ENCODE measurements at regions not wholly inside any gene's neighbourhood (a gene's known extent, or its start where the extent isn't known, plus 50 kb on each side); places are given as distances from the start of the nearest gene placed in this dataset.
"Not testable (repeated sequence)": the region's sequence is repeated elsewhere in the genome, so short reads cannot be mapped to it uniquely, and the experiment has no call there.

- H3K4me3 ChIP-seq (ENCODE audit: extremely low read depth, insufficient read depth, low read length, poor library complexity, severe bottlenecking); H3K36me3 ChIP-seq (ENCODE audit: control insufficient read depth, insufficient read depth, low read length); H3K4me1 ChIP-seq (ENCODE audit: control insufficient read depth, insufficient read depth, low read length, poor library complexity, severe bottlenecking); H3K27ac ChIP-seq (ENCODE audit: low read depth, low read length, severe bottlenecking); H3K9me3 ChIP-seq (ENCODE audit: control insufficient read depth, low read length): not testable (repeated sequence)
- WGBS, 2 experiments (ENCODE audit: insufficient coverage in 2 of 2), result no CpG with 5 or more reads among the region's 3 CpGs
Observed at GRCh38 chr3:181938580-181938979, 226.9 kb downstream of the SOX2 start.

- H3K4me1 ChIP-seq (ENCODE audit: control insufficient read depth, insufficient read depth, low read length, poor library complexity, severe bottlenecking), result peaks cover 7% of the 10 kb centered on the region
- 10 to 41% methylated on average over 2 of the region's 3 CpGs for WGBS, 2 experiments (ENCODE audit: insufficient coverage in 2 of 2)
- H3K9me3 ChIP-seq (ENCODE audit: control insufficient read depth, low read length), result no peaks in the 10 kb centered on the region
- no peak overlapping the region for H3K27ac ChIP-seq (ENCODE audit: low read depth, low read length, severe bottlenecking)
- H3K4me3 ChIP-seq (ENCODE audit: extremely low read depth, insufficient read depth, low read length, poor library complexity, severe bottlenecking), result no peak overlapping the region
- no peaks in the 10 kb centered on the region for H3K36me3 ChIP-seq (ENCODE audit: control insufficient read depth, insufficient read depth, low read length)
Observed at GRCh38 chr3:181940703-181941102, 229.0 kb downstream of the SOX2 start.

GRCh38 chr3:181941250-181941649, 229.5 kb downstream of the SOX2 start:
- Histone ChIP-seq H3K36me3 (ENCODE audit: control insufficient read depth, insufficient read depth, low read length) (no peaks in the 10 kb centered on the region), H3K4me3 (ENCODE audit: extremely low read depth, insufficient read depth, low read length, poor library complexity, severe bottlenecking) (no peak overlapping the region), H3K4me1 (ENCODE audit: control insufficient read depth, insufficient read depth, low read length, poor library complexity, severe bottlenecking) (peaks cover 7% of the 10 kb centered on the region), H3K27ac (ENCODE audit: low read depth, low read length, severe bottlenecking) (no peak overlapping the region), H3K9me3 (ENCODE audit: control insufficient read depth, low read length) (no peaks in the 10 kb centered on the region)
- 40 to 62% methylated on average over 2 to 4 of the region's 5 CpGs for WGBS, 2 experiments (ENCODE audit: insufficient coverage in 2 of 2)

GRCh38 chr3:181943285-181943684, 231.6 kb downstream of the SOX2 start:
- H3K4me3 ChIP-seq (ENCODE audit: extremely low read depth, insufficient read depth, low read length, poor library complexity, severe bottlenecking), result no peak overlapping the region
- H3K4me1 ChIP-seq (ENCODE audit: control insufficient read depth, insufficient read depth, low read length, poor library complexity, severe bottlenecking), result peaks cover 7% of the 10 kb centered on the region
- 45 to 67% methylated on average over 3 to 4 of the region's 6 CpGs for WGBS, 2 experiments (ENCODE audit: insufficient coverage in 2 of 2)
- no peaks in the 10 kb centered on the region for H3K9me3 ChIP-seq (ENCODE audit: control insufficient read depth, low read length)
- no peak overlapping the region for H3K27ac ChIP-seq (ENCODE audit: low read depth, low read length, severe bottlenecking)
- no peaks in the 10 kb centered on the region for H3K36me3 ChIP-seq (ENCODE audit: control insufficient read depth, insufficient read depth, low read length)

GRCh38 chr3:181947606-181948005, 235.9 kb downstream of the SOX2 start:
- Histone ChIP-seq H3K4me1 (ENCODE audit: control insufficient read depth, insufficient read depth, low read length, poor library complexity, severe bottlenecking) (peaks cover 7% of the 10 kb centered on the region), H3K36me3 (ENCODE audit: control insufficient read depth, insufficient read depth, low read length) (no peaks in the 10 kb centered on the region), H3K9me3 (ENCODE audit: control insufficient read depth, low read length) (no peaks in the 10 kb centered on the region), H3K4me3 (ENCODE audit: extremely low read depth, insufficient read depth, low read length, poor library complexity, severe bottlenecking) (no peak overlapping the region), H3K27ac (ENCODE audit: low read depth, low read length, severe bottlenecking) (no peak overlapping the region)
- 100% methylated on average over 1 of the region's 1 CpG; no CpG with 5 or more reads in 1 of the 2 experiments for WGBS, 2 experiments (ENCODE audit: insufficient coverage in 2 of 2)

- Histone ChIP-seq H3K4me1 (ENCODE audit: control insufficient read depth, insufficient read depth, low read length, poor library complexity, severe bottlenecking) (peaks cover 3% of the 10 kb centered on the region), H3K4me3 (ENCODE audit: extremely low read depth, insufficient read depth, low read length, poor library complexity, severe bottlenecking) (no peak overlapping the region), H3K36me3 (ENCODE audit: control insufficient read depth, insufficient read depth, low read length) (no peaks in the 10 kb centered on the region), H3K9me3 (ENCODE audit: control insufficient read depth, low read length) (no peaks in the 10 kb centered on the region), H3K27ac (ENCODE audit: low read depth, low read length, severe bottlenecking) (no peak overlapping the region)
- 40% methylated on average over 1 of the region's 2 CpGs; no CpG with 5 or more reads in 1 of the 2 experiments for WGBS, 2 experiments (ENCODE audit: insufficient coverage in 2 of 2)
Observed at GRCh38 chr3:181948286-181948685, 236.6 kb downstream of the SOX2 start.

- Histone ChIP-seq H3K27ac (ENCODE audit: low read depth, low read length, severe bottlenecking) (no peak overlapping the region), H3K4me1 (ENCODE audit: control insufficient read depth, insufficient read depth, low read length, poor library complexity, severe bottlenecking) (no peaks in the 10 kb centered on the region), H3K4me3 (ENCODE audit: extremely low read depth, insufficient read depth, low read length, poor library complexity, severe bottlenecking) (no peak overlapping the region), H3K36me3 (ENCODE audit: control insufficient read depth, insufficient read depth, low read length) (no peaks in the 10 kb centered on the region), H3K9me3 (ENCODE audit: control insufficient read depth, low read length) (no peaks in the 10 kb centered on the region)
- 83 to 92% methylated on average over 4 to 5 of the region's 5 CpGs for WGBS, 2 experiments (ENCODE audit: insufficient coverage in 2 of 2)
Observed at GRCh38 chr3:181952221-181952620, 240.5 kb downstream of the SOX2 start.

- WGBS, 2 experiments (ENCODE audit: insufficient coverage in 2 of 2), result 80% methylated on average over 3 of the region's 4 CpGs; no CpG with 5 or more reads in 1 of the 2 experiments
- no peak overlapping the region for H3K4me3 ChIP-seq (ENCODE audit: extremely low read depth, insufficient read depth, low read length, poor library complexity, severe bottlenecking)
Observed at GRCh38 chr3:181952929-181953328, 241.2 kb downstream of the SOX2 start.

GRCh38 chr3:181955566-181955965, 243.8 kb downstream of the SOX2 start:
- Histone ChIP-seq H3K4me1 (ENCODE audit: control insufficient read depth, insufficient read depth, low read length, poor library complexity, severe bottlenecking) (no peaks in the 10 kb centered on the region), H3K4me3 (ENCODE audit: extremely low read depth, insufficient read depth, low read length, poor library complexity, severe bottlenecking) (no peak overlapping the region), H3K36me3 (ENCODE audit: control insufficient read depth, insufficient read depth, low read length) (no peaks in the 10 kb centered on the region), H3K9me3 (ENCODE audit: control insufficient read depth, low read length) (no peaks in the 10 kb centered on the region), H3K27ac (ENCODE audit: low read depth, low read length, severe bottlenecking) (no peak overlapping the region)
- 71% methylated on average over 1 of the region's 2 CpGs; no CpG with 5 or more reads in 1 of the 2 experiments for WGBS, 2 experiments (ENCODE audit: insufficient coverage in 2 of 2)

More at GRCh38 chr3:181952929-181953328, 241.2 kb downstream of the SOX2 start:
- H3K4me1 ChIP-seq (ENCODE audit: control insufficient read depth, insufficient read depth, low read length, poor library complexity, severe bottlenecking), result no peaks in the 10 kb centered on the region
- H3K9me3 ChIP-seq (ENCODE audit: control insufficient read depth, low read length), result no peaks in the 10 kb centered on the region
- no peaks in the 10 kb centered on the region for H3K36me3 ChIP-seq (ENCODE audit: control insufficient read depth, insufficient read depth, low read length)
- no peak overlapping the region for H3K27ac ChIP-seq (ENCODE audit: low read depth, low read length, severe bottlenecking)

- H3K4me3 ChIP-seq (ENCODE audit: extremely low read depth, insufficient read depth, low read length, poor library complexity, severe bottlenecking), result no peak overlapping the region
- no peaks in the 10 kb centered on the region for H3K4me1 ChIP-seq (ENCODE audit: control insufficient read depth, insufficient read depth, low read length, poor library complexity, severe bottlenecking)
- no peaks in the 10 kb centered on the region for H3K36me3 ChIP-seq (ENCODE audit: control insufficient read depth, insufficient read depth, low read length)
- 60 to 100% methylated on average over 1 of the region's 5 CpGs for WGBS, 2 experiments (ENCODE audit: insufficient coverage in 2 of 2)
- H3K9me3 ChIP-seq (ENCODE audit: control insufficient read depth, low read length), result no peaks in the 10 kb centered on the region
- no peak overlapping the region for H3K27ac ChIP-seq (ENCODE audit: low read depth, low read length, severe bottlenecking)
Observed at GRCh38 chr3:181956122-181956521, 244.4 kb downstream of the SOX2 start.

- H3K4me1 ChIP-seq (ENCODE audit: control insufficient read depth, insufficient read depth, low read length, poor library complexity, severe bottlenecking), result no peaks in the 10 kb centered on the region
- H3K9me3 ChIP-seq (ENCODE audit: control insufficient read depth, low read length), result no peaks in the 10 kb centered on the region
- H3K36me3 ChIP-seq (ENCODE audit: control insufficient read depth, insufficient read depth, low read length), result no peaks in the 10 kb centered on the region
- H3K27ac ChIP-seq (ENCODE audit: low read depth, low read length, severe bottlenecking), result no peak overlapping the region
- no peak overlapping the region for H3K4me3 ChIP-seq (ENCODE audit: extremely low read depth, insufficient read depth, low read length, poor library complexity, severe bottlenecking)
- 15 to 36% methylated on average over 4 of the region's 4 CpGs for WGBS, 2 experiments (ENCODE audit: insufficient coverage in 2 of 2)
Observed at GRCh38 chr3:181966393-181966792, 254.7 kb downstream of the SOX2 start.

All from mesodermal cell (in vitro differentiated cells).